WTC11 (cell line): ENCODE measurements at regions not wholly inside any gene's neighbourhood (a gene's known extent, or its start where the extent isn't known, plus 50 kb on each side); places are given as distances from the start of the nearest gene placed in this dataset.
A peak's percentile ranks its signal among the peaks of the same experiment; 100 is the strongest.

ENCODE experiments used
- ATAC-seq: fragments of 200-7000 bp; cut with Tn5 transposase; 2 replicates; pipeline ENCODE4 v1.10.0; 2021; ENCODE audit warnings: mild to moderate bottlenecking, moderate library complexity
- CTCF ChIA-PET: fragments of 300-600 bp; sonication (Branson Sonifier 250); formaldehyde crosslinking; loops from one replicate; lab custom pipeline; 2021; ENCODE audit warnings: antibody characterized with exemption; lab: Charles Lee
- POLR2A ChIA-PET: fragments of 350-600 bp; sonication (Branson Sonifier 250); formaldehyde crosslinking; loops from one replicate; lab custom pipeline; 2021; ENCODE audit warnings: antibody characterized with exemption; lab: Charles Lee
- DNase-seq: peaks from one replicate; pipeline ENCODE4 v3.0.0; 2021; ENCODE audit warnings: low spot score
- H3K27ac Mint-ChIP-seq: 2 replicates; pipeline ENCODE4 v1.8.0; 2021; ENCODE audit warnings: mixed read lengths
- H3K27me3 Mint-ChIP-seq: 2 replicates; pipeline ENCODE4 v1.8.0; 2021; ENCODE audit warnings: low read depth, mild to moderate bottlenecking, moderate library complexity, mixed read lengths
- H3K36me3 Mint-ChIP-seq: 2 replicates; pipeline ENCODE4 v1.8.0; 2021; ENCODE audit warnings: mixed read lengths
- H3K4me1 Mint-ChIP-seq: 2 replicates; pipeline ENCODE4 v1.8.0; 2022; ENCODE audit warnings: mixed read lengths
- H3K4me3 Mint-ChIP-seq: 2 replicates; pipeline ENCODE4 v1.8.0; 2021; ENCODE audit warnings: mild to moderate bottlenecking, moderate library complexity, mixed read lengths
- H3K9me3 Mint-ChIP-seq: 2 replicates; pipeline ENCODE4 v1.8.0; 2021; ENCODE audit warnings: mixed read lengths
- ATF2 ChIP-seq: sonication (generic); formaldehyde crosslinking; IDR thresholded peaks from 2 replicates; pipeline ENCODE4 v1.8.1; 2022; ENCODE audit warnings: low read depth, missing genetic modification reagents, borderline replicate concordance
- CBFB ChIP-seq: sonication (generic); formaldehyde crosslinking; IDR thresholded peaks from 2 replicates; pipeline ENCODE4 v1.8.1; 2022; ENCODE audit warnings: mild to moderate bottlenecking, low read depth, missing genetic modification reagents
- CDX4 ChIP-seq: fragments of 250-450 bp; sonication (Bioruptor Pico); IDR thresholded peaks from 2 replicates; pipeline ENCODE4 v1.9.0; 2021; ENCODE audit warnings: moderate library complexity, mild to moderate bottlenecking, inconsistent platforms, borderline replicate concordance
- FOXP1 ChIP-seq: sonication (generic); formaldehyde crosslinking; IDR thresholded peaks from 2 replicates; pipeline ENCODE4 v1.8.0; 2022; ENCODE audit warnings: missing genetic modification reagents, mild to moderate bottlenecking, moderate library complexity, borderline replicate concordance
- JAZF1 ChIP-seq: fragments of 250-450 bp; sonication (Bioruptor Pico); IDR thresholded peaks from 2 replicates; pipeline ENCODE4 v1.9.0; 2021; ENCODE audit warnings: moderate library complexity, mild to moderate bottlenecking, inconsistent platforms
- KAT7 ChIP-seq: sonication (generic); formaldehyde crosslinking; IDR thresholded peaks from 2 replicates; pipeline ENCODE4 v1.8.1; 2023; ENCODE audit warnings: missing genetic modification reagents, mild to moderate bottlenecking, borderline replicate concordance
- MXD4 ChIP-seq: fragments of 250-450 bp; sonication (Bioruptor Pico); IDR thresholded peaks from 2 replicates; pipeline ENCODE4 v1.8.0; 2021; ENCODE audit warnings: mild to moderate bottlenecking, moderate library complexity, borderline replicate concordance
- PRRX2 ChIP-seq: fragments of 250-450 bp; sonication (Bioruptor Pico); IDR thresholded peaks from 2 replicates; pipeline ENCODE4 v1.8.0; 2021; ENCODE audit warnings: mild to moderate bottlenecking
- RELA ChIP-seq: sonication (generic); formaldehyde crosslinking; IDR thresholded peaks from 2 replicates; pipeline ENCODE4 v1.8.1; 2022; ENCODE audit warnings: missing genetic modification reagents, mild to moderate bottlenecking, borderline replicate concordance
- SP1 ChIP-seq: sonication (generic); formaldehyde crosslinking; conservative IDR thresholded peaks from 2 replicates; pipeline ENCODE4 v1.8.1; 2022; ENCODE audit warnings: missing genetic modification reagents
- TCF7 ChIP-seq: sonication (generic); formaldehyde crosslinking; IDR thresholded peaks from 2 replicates; pipeline ENCODE4 v1.8.0; 2022; ENCODE audit warnings: mild to moderate bottlenecking, low read depth, missing genetic modification reagents, moderate library complexity
- TEAD4 ChIP-seq: sonication (generic); formaldehyde crosslinking; IDR thresholded peaks from 2 replicates; pipeline ENCODE4 v1.8.0; 2022; ENCODE audit warnings: mild to moderate bottlenecking, missing genetic modification reagents
- ZBTB21 ChIP-seq: sonication (generic); formaldehyde crosslinking; IDR thresholded peaks from 2 replicates; pipeline ENCODE4 v1.8.1; 2023; ENCODE audit warnings: mild to moderate bottlenecking, missing genetic modification reagents, borderline replicate concordance
- ZBTB43 ChIP-seq: sonication (generic); formaldehyde crosslinking; IDR thresholded peaks from 2 replicates; pipeline ENCODE4 v1.8.1; 2023; ENCODE audit warnings: mild to moderate bottlenecking, missing genetic modification reagents
- ZNF671 ChIP-seq: fragments of 250-450 bp; sonication (Bioruptor Pico); IDR thresholded peaks from 2 replicates; pipeline ENCODE4 v1.8.0; 2021; ENCODE audit warnings: mild to moderate bottlenecking
- ZSCAN18 ChIP-seq: fragments of 250-450 bp; sonication (Bioruptor Pico); IDR thresholded peaks from 2 replicates; pipeline ENCODE4 v2.1.2; 2022; ENCODE audit warnings: mild to moderate bottlenecking, moderate library complexity
- TF ChIP-seq, protein P1 (sequence below): sonication (generic); formaldehyde crosslinking; conservative IDR thresholded peaks from 2 replicates; pipeline ENCODE4 v1.8.1; 2023; ENCODE audit warnings: mild to moderate bottlenecking, low read depth, missing genetic modification reagents, moderate library complexity
- TF ChIP-seq, protein P2 (sequence below): sonication (generic); formaldehyde crosslinking; IDR thresholded peaks from 2 replicates; pipeline ENCODE4 v1.8.0; 2023; ENCODE audit warnings: missing genetic modification reagents, mild to moderate bottlenecking, borderline replicate concordance

DNA sequence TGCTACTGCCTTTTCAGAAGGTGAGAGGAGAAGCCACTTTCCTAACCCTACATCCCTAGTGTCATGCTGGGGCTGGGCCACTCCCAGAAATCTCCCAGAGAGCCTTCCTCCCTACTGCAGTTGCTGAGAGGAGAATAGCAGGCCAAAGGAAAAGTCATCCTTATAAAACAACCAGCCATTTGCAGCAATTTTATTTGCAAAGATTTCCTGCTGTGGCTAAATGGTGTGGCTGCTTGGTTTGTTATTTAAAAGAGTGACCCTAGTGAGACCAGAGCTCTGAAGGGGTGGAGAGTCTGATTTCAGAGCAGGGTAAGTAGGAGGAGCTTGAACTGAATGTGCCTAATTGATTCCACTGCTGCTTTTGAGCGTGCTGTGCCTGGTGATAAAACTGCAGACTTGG, 232.0 kb downstream of the GRIN2B start (continued):
- no peak for TF ChIP-seq PRRX2 (CRISPR knock-in tag)
- no peak for TF ChIP-seq CDX4 (CRISPR knock-in tag)
- TF ChIP-seq RELA, result no peak
- TF ChIP-seq TEAD4 (CRISPR knock-in tag), result no peak
- TF ChIP-seq ZBTB21, result no peak
- TF ChIP-seq MXD4 (CRISPR knock-in tag), result no peak
- no peak for TF ChIP-seq ZSCAN18 (CRISPR knock-in tag)
- TF ChIP-seq, protein P1, sequence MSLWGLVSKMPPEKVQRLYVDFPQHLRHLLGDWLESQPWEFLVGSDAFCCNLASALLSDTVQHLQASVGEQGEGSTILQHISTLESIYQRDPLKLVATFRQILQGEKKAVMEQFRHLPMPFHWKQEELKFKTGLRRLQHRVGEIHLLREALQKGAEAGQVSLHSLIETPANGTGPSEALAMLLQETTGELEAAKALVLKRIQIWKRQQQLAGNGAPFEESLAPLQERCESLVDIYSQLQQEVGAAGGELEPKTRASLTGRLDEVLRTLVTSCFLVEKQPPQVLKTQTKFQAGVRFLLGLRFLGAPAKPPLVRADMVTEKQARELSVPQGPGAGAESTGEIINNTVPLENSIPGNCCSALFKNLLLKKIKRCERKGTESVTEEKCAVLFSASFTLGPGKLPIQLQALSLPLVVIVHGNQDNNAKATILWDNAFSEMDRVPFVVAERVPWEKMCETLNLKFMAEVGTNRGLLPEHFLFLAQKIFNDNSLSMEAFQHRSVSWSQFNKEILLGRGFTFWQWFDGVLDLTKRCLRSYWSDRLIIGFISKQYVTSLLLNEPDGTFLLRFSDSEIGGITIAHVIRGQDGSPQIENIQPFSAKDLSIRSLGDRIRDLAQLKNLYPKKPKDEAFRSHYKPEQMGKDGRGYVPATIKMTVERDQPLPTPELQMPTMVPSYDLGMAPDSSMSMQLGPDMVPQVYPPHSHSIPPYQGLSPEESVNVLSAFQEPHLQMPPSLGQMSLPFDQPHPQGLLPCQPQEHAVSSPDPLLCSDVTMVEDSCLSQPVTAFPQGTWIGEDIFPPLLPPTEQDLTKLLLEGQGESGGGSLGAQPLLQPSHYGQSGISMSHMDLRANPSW (CRISPR knock-in tag), result no peak
- TF ChIP-seq KAT7 (CRISPR knock-in tag), result no peak
- no peak for TF ChIP-seq CBFB
- no peak for TF ChIP-seq ZNF671
- TF ChIP-seq SP1, result peak; percentile 53; the same call in 1 of the 2 replicates

DNA sequence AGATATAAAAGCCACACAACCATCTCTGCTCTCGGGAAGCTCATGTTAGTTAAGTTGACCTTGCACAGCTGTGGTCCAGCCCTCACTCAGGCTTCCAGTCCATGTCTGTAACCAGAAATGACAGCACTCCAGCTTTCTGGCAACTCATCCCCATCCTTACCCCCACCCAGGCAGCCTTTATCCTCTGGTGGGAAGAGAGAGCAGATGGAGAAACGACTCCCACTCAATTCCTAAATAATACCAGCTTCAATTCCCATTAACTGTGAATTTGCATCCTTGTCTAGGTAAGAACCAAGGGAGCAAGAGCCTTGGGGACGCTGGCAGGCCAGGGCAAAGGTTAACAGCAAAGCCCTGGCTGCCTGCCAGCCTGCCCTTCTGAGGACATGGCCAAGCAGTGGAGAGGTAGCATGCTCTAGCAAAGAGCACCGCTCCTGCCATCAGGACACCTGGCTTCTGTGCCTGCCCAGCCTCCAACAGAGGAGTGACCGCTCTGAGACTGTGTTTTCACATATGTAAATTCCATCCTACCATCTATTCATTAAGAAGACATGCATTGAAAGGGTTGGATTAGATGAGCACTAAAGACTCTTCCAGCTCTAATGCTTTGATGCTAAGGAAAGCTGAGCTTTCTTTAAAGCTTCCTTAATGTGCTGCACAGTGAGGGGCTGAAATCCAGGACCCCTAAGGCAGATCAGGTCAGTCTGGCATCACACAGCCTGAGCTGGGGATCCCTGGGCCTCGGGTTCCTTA, 236.1 kb downstream of the GRIN2B start:
- no peaks in the 10 kb centered on the region for H3K36me3 Mint-ChIP-seq
- no peak overlapping the region for H3K27ac Mint-ChIP-seq
- no peak for TF ChIP-seq TCF7 (CRISPR knock-in tag)
- no peak for TF ChIP-seq JAZF1 (CRISPR knock-in tag)
- no peak for TF ChIP-seq KAT7 (CRISPR knock-in tag)
- no peak for TF ChIP-seq ZBTB43 (CRISPR knock-in tag)
- TF ChIP-seq FOXP1, result no peak
- TF ChIP-seq, protein P2, sequence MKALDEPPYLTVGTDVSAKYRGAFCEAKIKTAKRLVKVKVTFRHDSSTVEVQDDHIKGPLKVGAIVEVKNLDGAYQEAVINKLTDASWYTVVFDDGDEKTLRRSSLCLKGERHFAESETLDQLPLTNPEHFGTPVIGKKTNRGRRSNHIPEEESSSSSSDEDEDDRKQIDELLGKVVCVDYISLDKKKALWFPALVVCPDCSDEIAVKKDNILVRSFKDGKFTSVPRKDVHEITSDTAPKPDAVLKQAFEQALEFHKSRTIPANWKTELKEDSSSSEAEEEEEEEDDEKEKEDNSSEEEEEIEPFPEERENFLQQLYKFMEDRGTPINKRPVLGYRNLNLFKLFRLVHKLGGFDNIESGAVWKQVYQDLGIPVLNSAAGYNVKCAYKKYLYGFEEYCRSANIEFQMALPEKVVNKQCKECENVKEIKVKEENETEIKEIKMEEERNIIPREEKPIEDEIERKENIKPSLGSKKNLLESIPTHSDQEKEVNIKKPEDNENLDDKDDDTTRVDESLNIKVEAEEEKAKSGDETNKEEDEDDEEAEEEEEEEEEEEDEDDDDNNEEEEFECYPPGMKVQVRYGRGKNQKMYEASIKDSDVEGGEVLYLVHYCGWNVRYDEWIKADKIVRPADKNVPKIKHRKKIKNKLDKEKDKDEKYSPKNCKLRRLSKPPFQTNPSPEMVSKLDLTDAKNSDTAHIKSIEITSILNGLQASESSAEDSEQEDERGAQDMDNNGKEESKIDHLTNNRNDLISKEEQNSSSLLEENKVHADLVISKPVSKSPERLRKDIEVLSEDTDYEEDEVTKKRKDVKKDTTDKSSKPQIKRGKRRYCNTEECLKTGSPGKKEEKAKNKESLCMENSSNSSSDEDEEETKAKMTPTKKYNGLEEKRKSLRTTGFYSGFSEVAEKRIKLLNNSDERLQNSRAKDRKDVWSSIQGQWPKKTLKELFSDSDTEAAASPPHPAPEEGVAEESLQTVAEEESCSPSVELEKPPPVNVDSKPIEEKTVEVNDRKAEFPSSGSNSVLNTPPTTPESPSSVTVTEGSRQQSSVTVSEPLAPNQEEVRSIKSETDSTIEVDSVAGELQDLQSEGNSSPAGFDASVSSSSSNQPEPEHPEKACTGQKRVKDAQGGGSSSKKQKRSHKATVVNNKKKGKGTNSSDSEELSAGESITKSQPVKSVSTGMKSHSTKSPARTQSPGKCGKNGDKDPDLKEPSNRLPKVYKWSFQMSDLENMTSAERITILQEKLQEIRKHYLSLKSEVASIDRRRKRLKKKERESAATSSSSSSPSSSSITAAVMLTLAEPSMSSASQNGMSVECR (CRISPR knock-in tag), result no peak
- no peak for TF ChIP-seq ATF2 (CRISPR knock-in tag)
- ChIA-PET POLR2A (no interaction called here), CTCF (interaction anchor here (0.5 to 2.0 kb wide), 7 partner anchors 119 to 489 kb away, joined by 3 to 14 read pairs (median 5); partner anchors contain the start of gene GRIN2B)
- peaks cover 55% of the 10 kb centered on the region for H3K4me1 Mint-ChIP-seq
- peaks cover 89% of the 10 kb centered on the region for H3K27me3 Mint-ChIP-seq
- no peak overlapping the region for H3K4me3 Mint-ChIP-seq
- no peaks in the 10 kb centered on the region for H3K9me3 Mint-ChIP-seq
- ATAC-seq, result no peak
- DNase-seq, result no peak
